Psoas muscle (tissue), 7 donors: ENCODE measurements at regions not wholly inside any gene's neighbourhood (a gene's known extent, or its start where the extent isn't known, plus 50 kb on each side); places are given as distances from the start of the nearest gene placed in this dataset.

Experiments used
- ATAC-seq, 4 donors: fragments of 200-7000 bp; cut with Tn5 transposase; one replicate each; pipeline ENCODE4 v1.9.1; 2020; ENCODE audit warnings: moderate library complexity in 3 of 4, mild to moderate bottlenecking in 2 of 4
- DNase-seq, 2 donors: peaks; one replicate each; pipeline ENCODE4 v3.0.0-alpha.2; 2020
- H3K27ac ChIP-seq: fragments of 200-600 bp; one replicate; pipeline ENCODE4 v1.8.0; 2022
- H3K27me3 ChIP-seq, 3 donors: fragments of 200-600 bp in 1 of 3; one replicate each; pipeline versions ENCODE4 v1.6.1 to v1.8.0; 2013 to 2022; ENCODE audit warnings: low read length in 2 of 3, mild to moderate bottlenecking in 2 of 3, moderate library complexity in 1 of 3; ENCODE audit not compliant: insufficient read depth in 3 of 3
- H3K36me3 ChIP-seq, 2 donors: fragments of 200-600 bp in 1 of 2; one replicate each; pipeline versions ENCODE4 v1.6.1 to v1.8.0; 2013 to 2022; ENCODE audit warnings: low read depth in 1 of 2, mild to moderate bottlenecking in 1 of 2, moderate library complexity in 1 of 2; ENCODE audit not compliant: insufficient read depth in 1 of 2
- H3K4me1 ChIP-seq: fragments of 200-600 bp; one replicate; pipeline ENCODE4 v1.8.0; 2022
- H3K4me3 ChIP-seq: fragments of 200-600 bp; one replicate; pipeline ENCODE4 v1.8.0; 2022; ENCODE audit warnings: mild to moderate bottlenecking
- H3K9me3 ChIP-seq: fragments of 200-600 bp; one replicate; pipeline ENCODE4 v1.8.0; 2022
- WGBS, 3 donors: extraction: QIAGEN DNeasy Blood & Tissue Kit; methylation state at CpG; one replicate each; pipeline versions ENCODE4 v1.1.6 to v1.1.7; 2013; 5-methylcytosine and 5-hydroxymethylcytosine counted together
- intact Hi-C, 2 donors: fragments of 100-400 bp; cut with DNase I; formaldehyde crosslinking; loops; one replicate each; pipeline versions ENCODE4 v1.11.0 to v1.14.2; 2022
- TF ChIP-seq, protein P1 (sequence below): fragments of 200-600 bp; IDR thresholded peaks from one replicate; pipeline ENCODE4 v1.8.0; 2022; ENCODE audit warnings: antibody characterized with exemption
- donor health status: healthy with polysubstance abuse.
- donor health status: DM: no; HTN: no; CAD: no; lungs with moderate emphysema.
- donor health status: Bipolar disorder and iron deficiency.
- donor health status: healthy.
- donor health status: DM: yes; HTN: yes; CAD: no.
- donor health status: DM: no; HTN: no; CAD: no.
- donor health status: DM: yes; HTN: yes; CAD: no.

DNA sequence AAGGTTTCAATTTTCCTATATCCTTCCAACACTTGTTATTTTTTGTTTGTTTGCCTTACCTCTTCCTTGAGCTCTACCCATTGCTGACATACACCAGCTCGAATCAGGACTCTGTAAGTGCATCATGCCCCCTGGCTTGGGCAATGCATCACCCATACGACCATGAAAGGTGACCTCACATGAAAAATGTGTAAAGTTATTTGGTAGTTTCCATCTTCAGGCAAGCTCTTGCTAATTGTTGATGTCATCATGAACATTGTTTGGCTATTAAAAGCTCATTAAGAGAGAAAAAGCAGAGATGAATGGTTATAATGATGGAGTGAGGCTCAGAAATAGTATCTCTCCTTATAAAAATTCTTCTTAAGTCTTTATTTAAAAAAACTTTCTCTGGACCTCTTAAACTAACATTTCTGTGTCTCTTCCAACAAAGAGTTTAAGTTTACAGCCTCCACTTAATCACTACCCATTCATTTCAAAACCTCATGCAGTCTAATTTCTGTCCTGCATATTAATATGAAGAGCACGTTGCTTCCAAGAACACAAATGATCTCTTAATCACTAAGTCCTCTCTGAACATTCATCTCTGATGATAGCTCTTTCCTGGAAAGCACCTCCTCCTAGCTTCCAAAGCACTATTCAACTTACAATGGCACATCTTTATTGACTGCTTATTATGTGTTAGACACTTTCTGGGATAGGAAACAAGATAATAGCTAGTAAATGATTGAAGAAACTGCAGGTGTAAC, 236.3 kb downstream of the NFKBIZ start:
- H3K27me3 ChIP-seq = no peaks in the 10 kb centered on the region
- H3K4me1 ChIP-seq = peaks cover 16% of the 10 kb centered on the region
- intact Hi-C loops = no loop called here
- 60 to 70% (median 65%) methylated on average over 3 of the region's 3 CpGs for WGBS, 3 donors
- TF ChIP-seq, protein P1, sequence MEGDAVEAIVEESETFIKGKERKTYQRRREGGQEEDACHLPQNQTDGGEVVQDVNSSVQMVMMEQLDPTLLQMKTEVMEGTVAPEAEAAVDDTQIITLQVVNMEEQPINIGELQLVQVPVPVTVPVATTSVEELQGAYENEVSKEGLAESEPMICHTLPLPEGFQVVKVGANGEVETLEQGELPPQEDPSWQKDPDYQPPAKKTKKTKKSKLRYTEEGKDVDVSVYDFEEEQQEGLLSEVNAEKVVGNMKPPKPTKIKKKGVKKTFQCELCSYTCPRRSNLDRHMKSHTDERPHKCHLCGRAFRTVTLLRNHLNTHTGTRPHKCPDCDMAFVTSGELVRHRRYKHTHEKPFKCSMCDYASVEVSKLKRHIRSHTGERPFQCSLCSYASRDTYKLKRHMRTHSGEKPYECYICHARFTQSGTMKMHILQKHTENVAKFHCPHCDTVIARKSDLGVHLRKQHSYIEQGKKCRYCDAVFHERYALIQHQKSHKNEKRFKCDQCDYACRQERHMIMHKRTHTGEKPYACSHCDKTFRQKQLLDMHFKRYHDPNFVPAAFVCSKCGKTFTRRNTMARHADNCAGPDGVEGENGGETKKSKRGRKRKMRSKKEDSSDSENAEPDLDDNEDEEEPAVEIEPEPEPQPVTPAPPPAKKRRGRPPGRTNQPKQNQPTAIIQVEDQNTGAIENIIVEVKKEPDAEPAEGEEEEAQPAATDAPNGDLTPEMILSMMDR = no peak
- H3K9me3 ChIP-seq = no peaks in the 10 kb centered on the region
- H3K4me3 ChIP-seq = no peak overlapping the region
- ATAC-seq (no peak), DNase-seq (no peak)
- H3K27ac ChIP-seq = no peak overlapping the region
- H3K36me3 ChIP-seq = no peaks in the 10 kb centered on the region

DNA sequence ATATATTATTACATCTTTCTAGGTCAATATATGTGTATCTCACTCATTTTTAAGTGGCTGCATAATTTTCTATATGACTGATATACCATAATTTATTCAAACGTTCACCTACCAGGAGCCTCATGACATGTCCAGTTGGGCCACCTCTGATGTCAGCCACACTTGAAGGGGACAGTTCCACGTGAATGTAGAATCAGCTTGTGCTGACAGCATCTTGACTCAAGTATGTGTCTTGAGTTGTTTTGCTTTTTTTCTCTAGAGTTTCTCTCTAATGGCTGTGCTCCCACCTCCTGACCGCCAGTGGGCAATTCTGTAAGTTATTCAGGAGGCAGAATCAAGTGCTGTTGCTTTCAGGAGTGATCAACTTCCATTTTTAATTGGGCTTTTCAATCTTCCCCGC, 237.9 kb downstream of the NFKBIZ start:
- 82 to 89% (median 88%) methylated on average over 4 of the region's 4 CpGs for WGBS, 3 donors
- TF ChIP-seq, protein P1 = no peak
- no peak for ATAC-seq
- Histone ChIP-seq H3K27me3 (no peaks in the 10 kb centered on the region), H3K27ac (no peak overlapping the region), H3K4me1 (peaks cover 23% of the 10 kb centered on the region), H3K9me3 (no peaks in the 10 kb centered on the region), H3K36me3 (no peaks in the 10 kb centered on the region), H3K4me3 (no peak overlapping the region)
- DNase-seq = no peak
- intact Hi-C loops = no loop called here

DNA sequence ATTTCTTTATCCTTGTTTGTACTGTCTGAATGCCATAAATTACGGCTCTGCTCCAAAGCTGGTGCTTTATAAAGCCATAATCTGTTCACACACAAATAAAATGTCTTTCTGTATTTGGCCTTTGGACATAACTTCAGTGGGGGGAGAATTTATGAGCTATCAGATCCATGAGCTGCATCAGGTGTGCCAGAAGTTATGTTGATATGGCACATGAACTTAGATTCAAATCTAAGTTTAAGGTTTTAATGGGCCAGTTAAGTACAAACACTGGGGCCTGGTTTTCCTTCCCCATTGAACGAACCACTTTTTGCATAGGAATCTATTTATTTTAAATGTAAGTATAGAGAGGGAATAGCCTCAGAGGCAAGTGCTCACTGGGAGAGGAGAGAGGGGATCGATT, 239.9 kb downstream of the NFKBIZ start:
- TF ChIP-seq, protein P1 = no peak
- no peak for DNase-seq
- intact Hi-C loops = no loop called here
- ATAC-seq = no peak
- Histone ChIP-seq H3K36me3 (no peaks in the 10 kb centered on the region), H3K4me3 (no peak overlapping the region), H3K27ac (peak overlapping the region; percentile 73), H3K9me3 (no peaks in the 10 kb centered on the region), H3K4me1 (peaks cover 23% of the 10 kb centered on the region), H3K27me3 (no peaks in the 10 kb centered on the region)
- WGBS, 3 donors = 55 to 63% (median 62%) methylated on average over 3 of the region's 3 CpGs

DNA sequence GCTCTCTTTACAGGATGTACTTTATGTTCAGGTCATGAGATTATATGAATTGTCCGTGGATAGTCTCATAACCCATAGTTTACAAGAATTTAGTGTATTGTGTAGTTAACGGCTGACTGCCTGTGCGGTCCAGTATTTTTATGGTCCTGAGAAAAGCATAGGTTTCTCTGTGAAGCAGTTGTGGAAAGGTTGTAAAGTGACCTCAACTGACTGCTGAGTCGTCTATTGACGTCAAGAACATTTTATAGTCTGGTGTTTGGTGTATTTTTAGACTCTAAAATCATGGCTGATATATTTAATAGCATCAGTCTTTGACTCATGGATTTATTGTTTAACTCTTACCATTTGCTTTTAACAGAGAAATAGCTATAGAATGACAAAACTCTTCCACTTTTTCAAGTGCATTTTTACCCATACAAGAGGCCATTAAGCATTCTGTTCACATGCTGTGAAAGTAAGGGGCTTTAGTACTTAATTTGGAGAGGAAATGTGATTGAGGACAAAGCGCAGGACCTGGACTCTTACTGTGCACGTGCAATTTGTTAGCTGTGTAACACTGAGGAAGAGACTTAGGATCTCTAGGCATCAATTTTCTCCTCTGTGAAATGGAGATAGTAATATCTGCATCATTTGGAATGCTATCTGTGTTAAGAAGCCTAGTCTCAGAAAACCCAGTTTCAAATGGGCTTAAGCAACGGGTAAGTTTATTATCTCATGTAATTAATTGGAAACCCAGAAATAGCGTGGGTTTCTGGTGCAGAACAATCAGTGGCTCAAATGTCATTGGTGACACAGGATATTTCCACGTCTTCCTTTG, 240.8 kb downstream of the NFKBIZ start:
- Histone ChIP-seq H3K9me3 (no peaks in the 10 kb centered on the region), H3K36me3 (no peaks in the 10 kb centered on the region), H3K4me3 (no peak overlapping the region), H3K4me1 (peaks cover 23% of the 10 kb centered on the region), H3K27me3 (no peaks in the 10 kb centered on the region), H3K27ac (peak overlapping the region; percentile 73)
- no peak for DNase-seq
- peak; percentile 86 to 94 (median 90) for ATAC-seq
- intact Hi-C loops = no loop called here
- TF ChIP-seq, protein P1 = no peak
- 17 to 20% (median 19%) methylated on average over 10 of the region's 10 CpGs for WGBS, 3 donors
